NOMO-1 treated with DMSO at 0.1 percent for 48 hours (cell line): ENCODE measurements at regions not wholly inside any gene's neighbourhood (a gene's known extent, or its start where the extent isn't known, plus 50 kb on each side); places are given as distances from the start of the nearest gene placed in this dataset.
A peak's percentile ranks its signal among the peaks of the same experiment; 100 is the strongest.

ENCODE experiments used
- DNase-seq: peaks from one replicate; lab custom pipeline; 2025; ENCODE audit not compliant: unreplicated experiment; lab: John Stamatoyannopoulos, UW

DNA sequence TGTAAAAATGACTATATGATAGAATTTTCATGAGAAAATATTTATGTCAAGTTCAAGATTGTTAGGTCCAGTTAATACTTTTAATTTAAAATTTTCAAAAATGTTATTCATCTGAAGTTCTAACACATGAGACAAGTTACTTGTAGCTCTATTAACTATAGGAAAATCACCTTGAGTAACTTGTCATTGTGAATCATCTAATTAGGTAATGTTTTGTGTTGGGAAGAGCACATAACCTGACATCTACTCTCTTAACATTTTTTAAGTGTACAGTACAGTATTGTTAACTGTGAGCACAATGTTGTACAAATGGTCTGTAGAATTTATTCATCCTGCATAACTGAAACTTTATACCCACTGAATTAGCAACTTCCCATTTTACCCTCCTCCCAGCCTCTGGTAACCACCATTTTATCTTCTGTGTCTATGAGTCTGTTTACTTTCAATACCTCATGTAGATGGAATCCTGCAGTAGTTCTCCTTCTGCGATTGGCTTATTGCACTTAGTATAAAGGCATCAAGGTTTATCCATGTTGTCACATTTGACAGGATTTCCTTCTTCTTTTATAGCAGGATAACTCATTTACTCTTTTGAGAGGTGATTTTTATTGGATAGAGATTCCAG is 54.6 kb downstream of the ARL4A start:
- peak; percentile 46 for DNase-seq

DNA sequence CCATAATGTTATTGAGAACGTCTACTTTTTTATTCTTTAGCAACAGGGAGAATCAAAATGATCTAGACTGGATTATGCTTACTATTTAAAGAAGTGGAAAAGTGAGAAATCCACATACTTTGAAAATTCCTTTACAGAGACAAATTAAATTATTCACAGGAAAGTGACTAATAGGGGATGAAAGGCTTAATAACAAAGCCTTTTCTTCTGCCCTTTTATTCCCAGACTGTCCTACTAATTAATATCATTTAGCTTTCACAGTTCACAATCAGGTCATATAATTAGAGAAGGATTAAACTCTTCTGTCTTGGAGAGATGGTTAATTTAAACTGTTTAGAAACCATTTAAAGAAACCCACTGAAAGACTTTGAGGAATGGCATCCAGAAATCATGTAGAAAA is 58.8 kb downstream of the ARL4A start:
- DNase-seq, result no peak

DNA sequence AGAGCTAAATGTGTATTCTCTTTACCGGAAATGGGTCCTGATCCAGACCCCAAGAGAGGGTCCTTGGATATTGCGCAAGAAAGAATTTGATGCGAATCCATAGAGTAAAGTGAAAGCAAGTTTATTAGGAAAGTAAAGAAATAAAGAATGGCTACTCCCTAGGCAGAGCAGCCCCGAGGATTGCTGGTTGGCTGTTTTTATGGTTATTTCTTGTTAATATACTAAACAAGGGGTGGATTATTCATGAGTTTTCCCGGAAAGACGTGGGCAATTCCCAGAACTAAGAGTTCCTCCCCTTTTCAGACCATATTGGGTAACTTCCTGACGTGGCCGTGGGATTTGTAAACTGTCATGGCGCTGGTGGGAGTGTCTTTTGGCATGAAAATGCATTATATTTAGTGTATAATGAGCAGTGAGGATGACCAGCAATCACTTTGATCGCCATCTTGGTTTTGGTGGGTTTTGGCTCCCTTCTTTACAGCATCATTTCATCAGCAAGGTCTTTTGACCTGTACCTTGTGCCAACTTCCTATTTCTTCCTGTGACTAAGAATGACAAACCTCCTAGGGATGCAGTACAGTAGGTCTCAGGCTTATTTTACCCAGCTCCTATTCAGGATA is 60.4 kb downstream of the ARL4A start:
- no peak for DNase-seq

DNA sequence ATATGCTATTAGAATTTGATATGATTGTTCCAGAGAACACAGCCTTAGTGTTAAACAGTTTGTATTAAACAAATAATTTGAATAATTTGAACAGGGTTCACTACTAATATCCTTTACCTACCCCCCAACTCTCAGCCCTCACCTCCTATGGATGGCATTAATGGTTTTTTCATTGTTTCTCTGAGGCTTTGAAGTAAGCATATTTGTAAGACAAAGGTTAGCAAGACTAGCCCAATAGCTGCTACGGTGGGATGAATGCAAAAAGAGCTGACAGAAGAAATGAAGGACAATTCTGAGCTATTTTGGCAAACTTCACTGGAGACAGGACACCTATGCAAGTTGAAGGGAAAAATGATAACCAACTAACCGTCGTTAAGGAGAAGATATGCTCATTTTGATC is 61.6 kb downstream of the ARL4A start:
- DNase-seq, result no peak

DNA sequence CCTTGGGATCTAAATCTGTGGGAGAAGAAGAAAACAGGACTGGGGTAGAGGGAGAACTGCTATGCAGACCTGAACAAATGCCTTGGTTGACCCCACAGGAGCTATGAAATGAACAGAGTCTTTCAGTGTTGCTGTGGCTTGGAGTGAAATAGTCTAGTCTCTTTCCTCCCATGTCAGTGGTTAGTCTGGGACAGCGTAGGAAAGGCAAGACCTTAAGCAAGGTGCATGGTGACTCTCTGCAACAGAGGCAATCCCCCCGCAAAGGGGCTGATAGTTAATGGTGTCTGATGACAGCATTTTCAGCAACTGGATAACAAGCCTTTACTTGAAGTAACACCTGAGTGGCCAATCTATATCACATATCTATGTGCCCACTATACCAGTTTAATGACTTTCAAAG is 62.3 kb downstream of the ARL4A start:
- DNase-seq, result no peak

DNA sequence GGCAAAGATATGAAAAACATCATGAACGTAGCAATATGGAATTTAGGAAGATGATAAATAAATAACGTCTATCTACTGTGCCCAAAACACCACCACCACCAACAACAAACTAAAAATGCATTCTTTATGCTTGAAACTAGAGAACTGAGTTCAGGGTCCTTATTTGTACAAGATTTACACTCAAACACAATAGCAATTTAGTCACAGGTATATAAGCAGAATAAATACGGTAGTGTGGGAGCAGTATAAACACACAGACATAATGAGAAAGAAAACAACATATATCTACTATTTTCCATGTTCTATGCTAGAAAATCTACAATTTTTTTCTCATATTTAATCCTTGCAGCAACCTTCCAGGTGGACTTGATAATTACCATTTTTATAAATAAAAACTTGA is 64.3 kb downstream of the ARL4A start:
- no peak for DNase-seq

DNA sequence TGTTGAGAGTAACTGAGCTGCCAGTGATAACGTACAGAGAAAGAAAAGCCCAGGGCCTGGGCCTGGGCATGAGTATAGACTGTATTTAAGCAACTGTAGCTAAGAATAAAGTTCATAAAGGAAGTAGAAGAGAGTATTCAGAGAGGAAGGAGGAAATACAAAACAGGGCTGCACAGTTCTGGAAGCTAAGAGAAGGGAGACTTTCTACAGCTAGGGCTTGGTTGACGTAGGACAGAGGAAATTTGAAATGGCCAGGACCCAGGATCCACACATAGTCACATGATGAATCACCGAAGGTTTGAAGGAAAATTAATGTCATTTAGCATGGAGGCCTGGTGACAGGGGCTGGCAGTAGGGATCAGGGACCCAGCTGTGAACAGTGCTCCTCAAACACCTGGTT is 66.7 kb downstream of the ARL4A start:
- DNase-seq, result no peak

DNA sequence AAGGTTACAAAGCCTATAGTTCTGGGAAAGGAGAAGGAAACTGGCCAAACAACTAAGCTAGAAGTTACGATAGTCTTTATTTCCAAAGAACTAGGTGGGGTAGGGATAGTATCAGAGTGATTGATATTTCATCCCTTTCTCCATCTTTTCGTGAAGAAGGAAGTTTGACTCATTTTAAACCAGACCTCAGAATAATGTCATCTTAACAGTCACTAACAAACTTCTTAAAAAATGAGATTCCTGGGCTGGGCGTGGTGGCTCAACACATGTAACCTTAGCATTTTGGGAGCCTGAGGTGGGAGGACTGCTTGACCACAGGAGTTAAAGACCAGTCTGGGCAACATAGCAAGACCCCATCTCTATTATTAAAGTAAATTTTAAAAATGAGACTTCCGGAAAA is 69.4 kb downstream of the ARL4A start:
- DNase-seq, result no peak

DNA sequence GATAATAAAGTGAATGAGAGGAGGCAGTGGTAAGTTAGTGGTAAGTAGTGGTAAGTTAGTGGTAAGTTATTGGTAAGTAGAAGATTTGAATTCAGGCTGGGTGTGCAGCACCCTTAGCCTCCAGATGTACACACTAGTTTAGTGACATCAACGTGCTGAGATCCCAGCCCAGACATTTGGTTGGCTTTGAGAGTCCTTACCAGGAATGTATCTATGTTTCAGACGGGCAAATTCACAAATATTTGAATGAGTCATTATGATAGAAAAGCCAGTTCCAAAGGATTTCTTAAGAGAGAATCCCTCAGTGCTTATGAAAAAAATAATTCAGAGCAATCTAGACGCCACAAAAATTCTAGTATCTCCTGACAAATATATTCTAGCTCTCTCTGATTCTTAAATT is 70.0 kb downstream of the ARL4A start:
- DNase-seq, result no peak

DNA sequence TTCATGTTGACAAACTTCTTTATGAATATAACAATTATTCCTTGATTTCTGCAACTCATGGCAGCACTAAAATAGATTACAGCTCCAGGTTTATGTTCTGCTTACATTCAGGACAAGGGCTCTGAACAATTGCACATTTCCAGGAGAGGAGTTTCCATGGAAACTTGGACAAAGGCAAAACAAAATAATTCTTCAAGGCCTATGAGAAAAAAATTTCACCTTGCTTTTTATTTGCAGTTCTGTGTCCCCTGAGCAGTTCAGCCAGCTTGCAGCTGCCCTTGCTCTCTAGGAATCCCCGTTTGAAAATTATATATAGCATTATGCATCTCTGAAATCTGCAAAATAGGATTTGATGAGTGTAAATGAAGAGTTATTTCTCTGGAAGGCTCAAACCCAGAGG is 71.7 kb downstream of the ARL4A start:
- DNase-seq, result no peak

DNA sequence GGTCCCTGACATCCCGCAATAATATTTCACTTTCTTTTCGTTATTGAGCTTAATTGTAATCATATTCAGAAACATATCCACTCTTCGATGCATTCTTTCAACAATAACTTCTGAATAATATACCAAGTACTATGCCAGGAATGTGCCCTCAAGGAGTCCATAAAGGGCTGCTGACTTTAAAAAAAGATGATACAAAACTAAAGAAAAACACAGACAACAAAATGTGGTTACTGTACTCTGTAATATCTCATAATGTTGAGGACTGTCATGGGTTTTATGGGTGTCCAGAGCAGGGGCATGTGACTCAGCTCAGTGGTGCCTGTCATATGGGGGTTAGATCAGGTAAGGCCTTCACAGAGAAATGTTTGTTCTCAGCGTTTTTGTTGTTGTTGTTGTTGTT is 73.7 kb downstream of the ARL4A start:
- no peak for DNase-seq

DNA sequence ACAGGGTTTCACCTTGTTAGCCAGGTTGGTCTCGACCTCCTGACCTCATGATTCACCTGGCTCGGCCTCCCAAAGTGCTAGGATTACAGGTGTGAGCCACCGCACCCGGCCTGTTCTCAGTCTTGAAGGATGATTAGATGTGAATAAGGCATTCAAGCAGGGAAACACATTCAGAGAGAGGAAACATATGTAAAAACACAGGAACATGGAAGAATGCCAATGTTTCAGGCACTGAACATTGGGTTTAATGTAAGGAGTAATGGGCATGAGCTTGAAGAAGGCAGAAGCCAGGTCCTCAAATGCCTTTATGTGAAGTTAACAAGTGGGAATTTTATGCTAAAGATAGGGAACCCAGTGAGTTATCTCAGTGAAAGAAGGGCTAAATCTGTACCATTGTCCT is 74.3 kb downstream of the ARL4A start:
- DNase-seq, result no peak

DNA sequence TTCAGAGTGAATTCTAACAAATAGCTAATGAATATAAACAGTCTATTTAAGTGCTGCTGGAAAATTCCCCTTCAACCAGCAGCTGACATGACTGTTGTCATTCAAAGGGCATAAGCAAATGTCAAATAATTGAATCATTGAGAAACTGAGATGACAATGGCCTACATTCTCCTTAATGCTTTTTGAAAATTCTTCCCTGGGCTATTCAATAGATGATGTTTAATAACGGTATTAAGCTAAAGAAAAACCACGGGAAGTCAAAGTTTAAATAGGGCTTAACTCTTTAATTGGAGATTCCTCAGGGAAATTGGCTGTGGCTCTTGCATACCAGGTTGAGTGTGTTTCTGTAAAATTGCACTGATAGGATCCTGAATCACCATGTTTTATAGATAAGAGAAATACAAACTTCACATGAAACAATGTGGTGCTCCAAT is 77.0 kb downstream of the ARL4A start:
- DNase-seq, result no peak

DNA sequence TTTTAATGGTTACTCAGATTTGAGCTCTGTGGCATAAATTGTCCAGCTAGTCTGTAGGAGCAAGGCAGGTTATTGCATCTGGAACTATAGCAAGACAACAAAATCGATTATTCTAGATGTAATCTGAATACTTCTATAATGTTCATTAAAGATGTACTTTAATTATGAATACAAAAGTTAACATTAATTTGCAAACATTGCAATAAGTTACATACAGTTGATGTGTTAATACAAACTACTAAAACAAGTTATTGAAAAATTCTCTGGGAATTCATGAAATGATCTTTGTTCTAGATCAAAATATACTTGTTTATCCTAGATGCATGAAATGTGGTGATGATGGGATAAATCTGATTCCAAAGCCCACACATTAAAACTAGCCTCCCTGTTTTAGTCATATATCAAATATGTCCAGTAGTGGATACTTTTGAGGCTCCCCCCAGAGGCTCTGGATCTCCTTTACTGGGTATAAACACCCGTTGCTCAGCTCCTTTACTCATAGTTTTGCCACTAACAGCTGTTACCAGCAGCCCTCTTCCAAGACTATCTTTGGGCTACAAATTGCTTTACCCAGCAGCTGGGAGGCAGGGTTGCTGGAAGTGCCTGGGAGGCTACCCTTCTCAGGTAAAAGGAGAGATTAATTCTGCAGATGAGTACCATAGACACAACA is 78.1 kb downstream of the ARL4A start:
- DNase-seq, result no peak

DNA sequence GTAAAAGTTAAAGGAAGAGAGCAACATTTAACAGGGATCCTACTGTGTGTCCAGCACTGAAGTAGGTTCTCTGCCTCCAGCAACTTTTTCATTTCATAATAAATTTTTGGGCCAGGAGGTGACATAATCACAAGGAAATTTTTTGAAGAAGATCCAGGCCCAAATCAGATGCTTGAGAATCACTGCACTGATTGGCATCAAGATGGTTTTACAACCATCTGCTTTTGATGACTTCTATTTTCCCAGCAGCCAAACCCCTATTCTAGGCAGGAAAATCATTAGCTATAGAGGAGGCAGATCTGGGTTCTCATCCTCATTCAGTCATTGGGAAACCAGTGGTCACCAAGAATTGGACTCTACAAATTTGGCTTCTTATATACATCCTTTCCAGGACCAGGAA is 79.0 kb downstream of the ARL4A start:
- DNase-seq, result no peak

DNA sequence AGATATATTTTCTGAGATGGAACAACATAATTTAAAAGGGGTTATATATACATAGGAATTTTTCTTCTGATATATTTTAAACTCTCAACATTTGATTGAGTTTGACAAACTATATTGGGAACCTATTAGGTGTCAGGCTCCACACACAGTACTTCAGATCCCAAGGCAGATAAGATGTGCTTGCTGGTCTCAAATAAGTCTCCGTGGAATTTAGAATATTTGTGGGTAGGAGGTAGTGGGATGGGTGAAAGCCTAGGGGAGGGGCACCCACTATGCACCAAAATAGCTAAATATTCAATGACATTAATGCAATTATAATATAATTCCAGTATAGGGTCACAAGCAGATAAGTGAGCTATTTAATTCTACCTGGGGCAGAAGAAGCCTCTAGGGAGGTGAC is 81.5 kb downstream of the ARL4A start:
- no peak for DNase-seq

DNA sequence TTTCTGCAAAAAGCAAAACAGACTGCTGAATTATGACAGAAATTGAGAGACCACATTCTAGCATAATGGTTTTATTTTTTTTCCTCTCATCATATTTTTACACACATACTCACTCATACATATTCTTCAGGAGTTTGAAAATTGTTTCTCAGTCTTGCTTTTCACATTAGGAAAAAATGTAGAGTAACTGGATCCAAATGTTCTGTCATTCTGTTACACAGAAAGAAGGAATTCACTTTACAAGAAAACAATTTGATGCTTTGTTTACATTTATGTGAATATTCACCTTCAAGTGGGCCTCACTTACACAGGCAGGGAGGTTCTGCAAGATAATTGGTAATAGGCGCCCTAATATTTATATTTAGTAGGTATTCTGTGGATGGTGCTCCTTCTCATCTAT is 82.0 kb downstream of the ARL4A start:
- DNase-seq, result no peak

DNA sequence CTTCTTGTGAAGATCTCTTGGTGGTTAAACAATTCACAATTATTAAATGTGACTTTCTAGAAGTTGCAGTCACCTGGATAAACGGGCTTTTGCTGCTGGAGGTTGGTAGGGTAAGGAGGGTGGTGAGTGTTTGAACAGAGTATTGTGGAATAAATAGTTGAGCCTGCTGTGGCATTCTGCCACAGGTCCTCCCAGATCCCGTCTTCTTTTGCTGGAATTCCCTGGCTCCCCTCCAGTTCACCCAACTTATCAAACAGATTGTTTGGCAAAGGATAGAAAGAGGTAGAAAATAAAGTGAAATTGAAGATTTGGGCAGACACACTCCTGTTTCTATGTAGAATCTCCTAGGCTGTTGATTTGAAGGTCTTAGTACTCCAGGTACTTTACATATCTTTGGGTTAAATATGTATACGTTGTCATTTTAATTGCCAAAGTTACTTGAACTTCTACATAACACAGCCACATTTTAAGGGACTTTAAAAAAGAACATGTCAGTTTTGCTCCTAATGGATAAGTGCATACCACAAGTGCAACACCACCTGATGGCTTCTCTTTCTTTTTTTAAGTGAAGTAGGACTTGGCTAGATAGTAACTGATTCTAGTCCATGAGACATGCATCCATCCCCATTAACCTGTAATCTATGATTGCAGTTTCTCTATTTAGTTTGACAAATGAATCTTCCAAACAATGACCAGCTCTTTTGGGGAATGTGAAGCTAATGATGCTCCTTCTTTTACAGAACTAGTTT is 83.0 kb downstream of the ARL4A start:
- no peak for DNase-seq

DNA sequence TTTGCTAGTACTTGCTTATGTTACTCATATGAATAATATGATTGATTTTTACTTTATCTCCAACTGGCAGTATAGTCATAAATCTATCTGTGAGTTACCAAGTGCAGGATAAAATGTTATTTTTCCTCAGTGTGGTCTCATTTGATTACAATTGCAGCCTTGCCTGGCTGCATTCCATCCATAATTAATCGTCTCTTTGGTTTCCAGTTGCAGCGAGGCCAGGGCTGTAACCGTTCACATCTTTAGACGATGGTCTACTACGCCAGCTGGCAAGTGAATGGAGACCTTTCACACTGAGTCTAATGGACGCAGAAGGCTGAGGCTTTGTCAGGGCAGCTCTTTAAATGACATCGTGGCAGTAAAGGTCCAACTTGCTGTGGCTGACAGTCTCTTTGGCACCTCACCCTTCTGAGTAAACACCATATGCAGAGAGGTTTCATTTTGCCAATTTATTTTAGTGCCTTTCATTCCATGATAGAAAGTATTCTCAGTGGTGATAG is 84.0 kb downstream of the ARL4A start:
- no peak for DNase-seq

DNA sequence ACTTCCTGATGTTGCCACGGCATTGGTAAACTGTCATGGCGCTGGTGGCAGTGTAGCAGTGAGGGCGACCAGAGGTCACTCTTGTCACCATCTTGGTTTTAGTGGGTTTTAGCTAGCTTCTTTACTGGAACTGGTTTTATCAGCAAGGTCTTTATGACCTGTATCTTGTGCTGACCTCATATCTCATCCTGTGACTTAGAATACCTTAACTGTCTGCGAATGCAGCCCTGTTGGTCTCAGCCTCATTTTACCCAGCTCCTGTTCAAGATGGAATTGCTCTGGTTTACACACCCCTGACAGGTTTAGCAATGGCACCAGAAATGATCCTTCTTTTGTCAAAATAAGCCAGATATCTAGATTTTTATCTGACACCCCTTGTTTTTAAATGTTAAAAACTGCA is 85.3 kb downstream of the ARL4A start:
- DNase-seq, result no peak

DNA sequence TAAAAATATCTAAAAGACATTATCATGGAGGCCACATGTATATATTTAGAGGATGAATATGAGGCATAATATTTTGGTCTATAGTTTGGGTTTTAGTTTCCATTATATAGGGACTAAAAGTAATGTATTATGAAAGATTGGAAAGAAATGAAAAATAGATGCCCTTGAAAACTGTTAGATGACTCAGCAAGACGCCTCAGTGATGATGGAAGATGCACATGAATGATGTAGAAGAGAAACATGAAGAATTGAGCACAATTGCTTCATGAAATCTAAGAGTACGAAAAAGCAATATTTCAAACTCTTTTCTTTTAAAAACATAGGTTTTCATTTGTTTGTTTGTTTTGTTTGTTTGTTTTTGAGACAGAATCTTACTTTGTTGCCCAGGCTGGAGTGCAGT is 89.8 kb downstream of the ARL4A start:
- no peak for DNase-seq

DNA sequence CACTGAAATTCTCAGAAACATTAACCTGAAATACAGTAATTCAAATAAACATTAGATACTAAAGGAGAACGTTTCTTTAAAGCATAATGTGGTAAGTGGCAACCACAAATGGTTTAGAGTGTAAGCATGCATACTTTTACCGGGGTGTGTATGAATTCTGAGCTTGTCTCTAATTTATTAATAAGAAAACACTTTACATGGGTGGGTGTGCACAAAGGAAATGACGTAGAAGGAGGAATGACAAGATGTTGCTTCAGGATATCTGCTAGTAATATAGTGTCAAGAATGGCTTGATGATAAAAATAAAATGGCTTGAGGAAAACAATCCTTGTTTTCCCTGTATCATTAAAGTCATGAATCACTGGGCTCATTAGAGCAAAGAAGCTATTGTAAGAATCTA is 92.5 kb downstream of the ARL4A start:
- DNase-seq, result no peak
